ENCODE measurements at regions not wholly inside any gene's neighbourhood (a gene's known extent, or its start where the extent isn't known, plus 50 kb on each side); places are given as distances from the start of the nearest gene placed in this dataset.

DNA sequence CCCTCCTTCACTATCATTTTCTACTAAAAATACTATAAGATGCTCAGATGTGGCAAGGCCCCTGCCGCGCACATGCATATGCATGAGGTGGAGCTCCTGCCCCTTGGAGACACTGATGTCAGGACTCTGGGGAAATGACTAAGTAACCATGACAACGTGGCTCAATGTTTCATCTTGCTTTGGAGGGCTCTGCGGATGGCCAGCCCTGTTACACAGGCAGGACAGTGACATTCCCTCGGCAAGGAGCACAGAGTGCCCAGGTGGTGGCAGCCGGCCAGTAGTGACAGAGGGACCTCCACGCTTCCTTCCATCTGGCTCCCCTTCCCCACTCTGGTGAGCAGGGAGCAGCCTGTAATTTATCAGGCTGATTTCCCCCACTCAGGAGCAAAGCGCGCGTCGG lies 364.1 kb downstream of the SS18 start:
- DNase-seq (ENCODE audit: low read depth, low spot score) (no peak), ATAC-seq (no peak)
- H3K4me2 ChIP-seq (ENCODE audit: low read length): no peak overlapping the region
- no peaks in the 10 kb centered on the region for H3K9me3 ChIP-seq (ENCODE audit: control insufficient read depth in 1 of 2, insufficient read depth in 1 of 2, low read depth in 1 of 2, low read length in 2 of 2)
- no peaks in the 10 kb centered on the region for H3K4me1 ChIP-seq (ENCODE audit: control insufficient read depth in 1 of 2, insufficient read depth in 2 of 2, low read length in 2 of 2)
- POLR2A ChIA-PET: no interaction called here
- H3K79me2 ChIP-seq (ENCODE audit: insufficient read depth, low read length): no peaks in the 10 kb centered on the region
- TF ChIP-seq, protein P1, sequence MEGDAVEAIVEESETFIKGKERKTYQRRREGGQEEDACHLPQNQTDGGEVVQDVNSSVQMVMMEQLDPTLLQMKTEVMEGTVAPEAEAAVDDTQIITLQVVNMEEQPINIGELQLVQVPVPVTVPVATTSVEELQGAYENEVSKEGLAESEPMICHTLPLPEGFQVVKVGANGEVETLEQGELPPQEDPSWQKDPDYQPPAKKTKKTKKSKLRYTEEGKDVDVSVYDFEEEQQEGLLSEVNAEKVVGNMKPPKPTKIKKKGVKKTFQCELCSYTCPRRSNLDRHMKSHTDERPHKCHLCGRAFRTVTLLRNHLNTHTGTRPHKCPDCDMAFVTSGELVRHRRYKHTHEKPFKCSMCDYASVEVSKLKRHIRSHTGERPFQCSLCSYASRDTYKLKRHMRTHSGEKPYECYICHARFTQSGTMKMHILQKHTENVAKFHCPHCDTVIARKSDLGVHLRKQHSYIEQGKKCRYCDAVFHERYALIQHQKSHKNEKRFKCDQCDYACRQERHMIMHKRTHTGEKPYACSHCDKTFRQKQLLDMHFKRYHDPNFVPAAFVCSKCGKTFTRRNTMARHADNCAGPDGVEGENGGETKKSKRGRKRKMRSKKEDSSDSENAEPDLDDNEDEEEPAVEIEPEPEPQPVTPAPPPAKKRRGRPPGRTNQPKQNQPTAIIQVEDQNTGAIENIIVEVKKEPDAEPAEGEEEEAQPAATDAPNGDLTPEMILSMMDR (IDR thresholded peaks at IDR 0.05 in 2 of 3, conservative IDR thresholded peaks at IDR 0.05 in 1 of 3; ENCODE audit: borderline replicate concordance in 1 of 3, insufficient read depth in 1 of 3, low read depth in 2 of 3, low read length in 2 of 3): no peak
- TF ChIP-seq ELF1 (IDR thresholded peaks at IDR 0.05; ENCODE audit: borderline replicate concordance, low read depth) (no peak), SRF (IDR thresholded peaks at IDR 0.05; ENCODE audit: low read depth) (no peak), JUND (IDR thresholded peaks at IDR 0.05) (no peak), POLR2AphosphoS5 (IDR thresholded peaks at IDR 0.05; ENCODE audit: low read depth, low read length) (no peak), RAD21 (IDR thresholded peaks at IDR 0.05; ENCODE audit: low read depth) (no peak), YY1 (IDR thresholded peaks at IDR 0.05; ENCODE audit: extremely low read depth, insufficient replicate concordance, low read depth, low read length) (no peak), EGR1 (IDR thresholded peaks at IDR 0.05; ENCODE audit: low read depth) (no peak), EZH2 (IDR thresholded peaks at IDR 0.05) (no peak), ZNF274 (IDR thresholded peaks at IDR 0.05; ENCODE audit: low read depth, low read length) (no peak), POLR2A (IDR thresholded peaks at IDR 0.05; ENCODE audit: borderline replicate concordance, extremely low read depth, insufficient read depth, insufficient read length) (no peak), EZH2phosphoT487 (IDR thresholded peaks at IDR 0.05; ENCODE audit: borderline replicate concordance) (no peak), FOSL1 (IDR thresholded peaks at IDR 0.05; ENCODE audit: low read depth) (no peak)
- intact Hi-C loops (cut with micrococcal nuclease): no loop called here
- RAD21 ChIA-PET (ENCODE audit: low non-redundant PET in 1 of 2, low total read pairs in 2 of 2, uncharacterized antibody in 2 of 2, unreplicated experiment in 2 of 2): no interaction called here
- H3K36me3 ChIP-seq (ENCODE audit: control insufficient read depth in 1 of 2, insufficient read depth in 2 of 2, low read length in 2 of 2): no peaks in the 10 kb centered on the region
- H3K4me3 ChIP-seq (replicated peaks in 1 of 2; ENCODE audit: low read depth in 1 of 2, low read length in 2 of 2): no peak overlapping the region
- H4K20me1 ChIP-seq (ENCODE audit: insufficient read depth): no peaks in the 10 kb centered on the region
- H3K27ac ChIP-seq (ENCODE audit: low read depth, low read length): no peak overlapping the region
- no TSS peak for BruUV-seq (replicated peaks)
- no peaks in the 10 kb centered on the region for H3K9me2 ChIP-seq (ENCODE audit: insufficient read depth)
- no peak overlapping the region for H3K9ac ChIP-seq (ENCODE audit: low read length)
- CTCF ChIA-PET: no interaction called here
- no peak overlapping the region for H2AFZ ChIP-seq (ENCODE audit: low read depth, low read length, poor library complexity, severe bottlenecking)
- no peaks in the 10 kb centered on the region; the same call in 1 of the 2 replicates for H3K27me3 ChIP-seq (ENCODE audit: insufficient read depth, low read length)

Measured in HCT116 (cell line).